Suppressor macrophage treated with lipopolysaccharide for 1 hour (primary cell): ENCODE measurements at regions not wholly inside any gene's neighbourhood (a gene's known extent, or its start where the extent isn't known, plus 50 kb on each side); places are given as distances from the start of the nearest gene placed in this dataset.
"Not testable (repeated sequence)": the region's sequence is repeated elsewhere in the genome, so short reads cannot be mapped to it uniquely, and the experiment has no call there.

Experiments used
- DNase-seq, 3 donors: peaks; one replicate each; pipeline ENCODE4 v3.0.0-alpha.2; 2020 to 2022

DNA sequence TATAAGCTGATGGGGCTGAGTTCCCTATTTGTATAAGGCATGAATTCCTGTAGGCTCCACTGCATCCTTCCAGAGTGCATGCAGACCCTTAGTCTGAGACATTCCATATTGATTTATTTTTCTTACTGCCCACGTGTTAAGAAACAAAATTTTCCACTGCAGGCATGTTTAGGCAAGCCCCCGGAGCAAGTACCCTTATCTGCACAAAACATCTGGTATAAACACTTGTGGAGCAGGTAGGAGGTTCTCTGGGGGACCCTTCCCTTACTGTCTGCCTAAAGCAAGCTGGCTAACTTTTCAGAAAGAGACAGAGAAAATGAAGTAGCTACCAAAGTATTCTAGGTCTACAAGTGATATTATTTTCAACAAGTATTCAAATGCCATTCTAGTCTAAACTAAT, 571.0 kb upstream of the TPTE start:
- not testable (repeated sequence) for DNase-seq

DNA sequence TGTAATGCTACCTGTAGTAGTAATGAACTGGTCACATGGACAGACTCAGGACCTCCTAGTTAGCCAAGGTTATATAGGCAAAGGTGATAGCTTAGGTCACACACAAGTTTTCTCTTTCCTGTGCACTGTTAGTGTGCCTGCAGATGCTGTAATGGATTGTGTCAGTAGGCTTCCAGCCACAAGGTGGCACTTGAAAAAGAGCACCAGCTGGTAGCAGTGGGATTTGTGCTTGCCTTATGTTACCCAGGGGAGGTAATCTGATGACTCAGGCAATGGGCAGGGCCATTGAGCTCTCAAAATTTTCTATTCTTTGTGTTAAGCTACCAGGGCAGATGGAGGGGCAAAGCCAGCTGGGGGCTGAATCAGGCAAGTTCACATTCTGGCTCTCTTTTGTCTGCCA, 562.6 kb upstream of the TPTE start:
- DNase-seq, result not testable (repeated sequence)

DNA sequence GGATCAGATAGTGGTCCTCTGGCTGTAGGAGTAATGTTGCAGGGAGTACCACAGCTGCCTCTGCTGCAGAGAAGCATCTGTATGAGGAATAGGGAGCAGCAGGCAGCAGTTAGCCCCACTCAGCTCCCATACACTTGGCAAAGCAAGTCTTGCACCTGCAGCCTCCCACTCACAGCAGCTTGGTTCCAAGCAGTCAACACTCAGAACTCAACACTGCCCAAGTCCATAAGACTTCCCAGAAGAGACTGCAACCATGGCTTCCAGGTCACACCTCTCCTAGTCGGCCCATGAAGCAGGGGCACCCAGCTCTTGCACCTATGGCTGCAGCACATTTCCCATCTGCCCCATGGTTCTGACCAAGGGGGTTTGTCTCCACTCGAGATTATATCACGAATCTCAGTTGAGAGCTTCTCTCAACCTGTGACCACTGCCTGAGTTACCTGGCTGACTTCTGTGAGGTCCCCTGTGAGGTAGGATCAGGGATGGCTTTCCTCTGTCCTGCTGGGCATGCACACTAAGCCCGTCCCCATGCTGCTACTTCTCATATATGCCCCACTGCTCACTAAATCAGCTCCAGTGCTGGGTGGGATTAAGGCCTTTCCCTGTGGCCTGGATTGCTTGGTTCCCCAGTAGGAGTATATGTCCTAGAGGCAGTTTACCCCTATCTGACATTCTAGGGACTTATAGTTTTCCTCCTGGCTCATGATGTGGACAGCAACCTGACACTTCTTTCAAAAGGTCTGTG, 562.0 kb upstream of the TPTE start:
- not testable (repeated sequence) for DNase-seq

DNA sequence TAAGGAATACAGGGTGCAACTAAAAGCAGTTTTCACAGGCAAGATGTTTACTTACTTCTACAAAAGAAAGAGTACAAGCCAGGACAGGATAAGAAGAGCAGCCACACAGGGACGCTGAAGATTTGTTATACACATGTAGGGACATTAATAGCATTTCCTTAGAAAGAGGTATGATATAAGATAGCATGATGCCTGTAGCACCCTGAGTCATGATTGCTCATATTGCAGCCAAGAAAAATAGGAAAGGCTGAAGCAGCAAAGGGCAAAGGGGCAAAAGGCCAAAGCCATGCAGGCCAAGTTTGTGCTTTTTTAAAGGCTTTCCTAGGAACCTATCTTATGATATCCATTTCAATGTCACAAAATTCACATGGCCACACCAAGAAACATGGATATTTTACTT, 552.0 kb upstream of the TPTE start:
- not testable (repeated sequence) for DNase-seq

DNA sequence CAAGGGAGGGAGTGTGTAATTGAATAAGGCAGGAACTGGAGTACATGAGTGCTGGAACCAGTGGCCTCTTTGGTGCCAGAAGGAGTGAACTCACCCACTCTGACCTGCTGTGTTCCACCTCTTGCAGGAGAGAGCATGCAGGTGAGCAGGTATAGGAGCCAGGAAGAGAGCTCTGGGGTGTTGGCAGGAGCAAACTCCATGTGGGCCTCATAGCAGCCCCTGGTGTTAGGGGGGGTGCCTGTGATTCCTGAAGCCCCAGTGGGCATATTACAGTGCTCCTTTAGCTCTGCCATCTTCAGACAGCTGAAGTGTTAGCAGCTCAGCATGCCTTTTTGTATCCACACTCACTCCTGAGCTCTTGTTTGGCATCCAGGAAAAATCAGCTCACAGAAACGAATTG, 549.4 kb upstream of the TPTE start:
- not testable (repeated sequence) for DNase-seq

DNA sequence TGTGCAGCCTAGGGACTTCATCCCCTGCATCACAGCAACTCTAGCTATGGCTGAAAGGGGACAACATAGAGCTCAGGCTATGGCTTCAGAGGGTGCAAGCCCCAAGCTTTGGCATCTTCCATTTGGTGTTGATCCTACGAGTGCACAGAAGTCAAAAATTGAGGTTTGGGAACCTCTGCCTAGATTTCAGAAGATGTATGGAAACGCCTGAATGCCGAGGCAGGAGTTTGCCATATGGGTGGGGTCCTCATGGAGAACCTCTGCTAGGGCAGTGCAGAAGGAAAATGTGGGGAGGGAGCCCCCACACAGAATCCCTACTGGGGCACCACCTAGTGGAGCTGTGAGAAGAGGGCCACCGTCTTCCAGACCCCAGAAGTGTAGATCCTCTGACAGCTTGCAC, 543.0 kb upstream of the TPTE start:
- not testable (repeated sequence) for DNase-seq

DNA sequence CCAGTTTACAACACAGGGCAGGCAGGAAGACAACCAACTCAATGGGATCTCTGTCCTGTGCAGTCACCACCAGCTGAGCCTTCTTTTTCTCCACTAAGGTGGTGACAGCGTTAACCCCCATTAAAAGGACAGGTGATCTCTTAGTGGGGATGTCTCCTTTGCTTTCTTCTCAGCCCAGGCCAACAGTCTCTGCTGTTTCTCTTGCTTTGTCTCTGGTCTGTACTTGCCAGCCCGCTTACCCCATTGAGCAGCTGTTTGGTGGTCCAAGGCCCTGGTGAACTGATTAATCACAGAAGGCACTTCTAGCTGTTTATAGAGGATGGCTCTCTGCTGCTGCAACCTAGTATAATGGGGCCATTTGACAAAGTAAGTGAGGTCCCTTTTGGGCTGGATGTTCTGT, 523.9 kb upstream of the TPTE start:
- not testable (repeated sequence) for DNase-seq

DNA sequence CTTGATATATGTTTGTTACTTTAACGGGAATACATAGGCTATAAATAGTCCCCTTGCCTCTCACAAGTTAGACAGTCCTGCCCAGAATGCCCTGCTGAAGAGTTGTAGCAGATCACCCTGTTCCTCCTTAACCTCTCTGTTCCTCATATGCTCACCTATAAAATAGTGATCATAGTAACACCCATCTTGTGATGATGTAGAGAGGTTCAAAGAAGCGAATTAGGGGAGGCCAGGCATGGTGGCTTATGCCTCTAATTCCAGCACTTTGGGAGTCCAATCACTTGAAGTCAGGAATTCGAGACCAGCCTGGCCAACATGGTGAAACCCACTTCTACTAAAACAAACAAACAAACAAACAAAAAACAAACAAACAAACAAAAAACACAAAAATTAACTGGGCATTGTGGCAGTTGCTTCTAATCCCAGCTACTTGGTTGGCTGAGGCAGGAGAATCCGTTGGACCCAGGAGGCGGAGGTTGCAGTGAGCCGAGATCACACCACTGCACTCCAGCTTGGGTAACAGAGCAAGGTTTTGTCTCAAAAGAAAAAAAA, 518.5 kb upstream of the TPTE start:
- DNase-seq, result not testable (repeated sequence)

DNA sequence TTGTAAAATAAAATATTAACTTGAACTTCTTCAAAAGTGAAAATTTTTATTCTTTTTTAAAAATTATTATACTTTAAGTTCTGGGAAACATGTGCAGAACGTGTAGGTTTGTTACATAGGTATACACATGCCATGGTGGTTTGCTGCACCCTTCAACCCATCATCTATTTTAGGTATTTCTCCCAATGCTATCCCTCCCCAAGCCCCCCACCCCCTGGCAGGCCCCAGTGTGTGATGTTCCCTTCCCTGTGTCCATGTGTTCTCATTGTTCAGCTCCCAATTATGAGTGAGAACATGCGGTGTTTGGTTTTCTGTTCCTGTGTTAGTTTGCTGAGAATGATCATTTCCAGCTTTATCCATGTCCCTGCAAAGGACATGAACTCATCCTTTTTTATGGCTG, 515.6 kb upstream of the TPTE start:
- not testable (repeated sequence) for DNase-seq

DNA sequence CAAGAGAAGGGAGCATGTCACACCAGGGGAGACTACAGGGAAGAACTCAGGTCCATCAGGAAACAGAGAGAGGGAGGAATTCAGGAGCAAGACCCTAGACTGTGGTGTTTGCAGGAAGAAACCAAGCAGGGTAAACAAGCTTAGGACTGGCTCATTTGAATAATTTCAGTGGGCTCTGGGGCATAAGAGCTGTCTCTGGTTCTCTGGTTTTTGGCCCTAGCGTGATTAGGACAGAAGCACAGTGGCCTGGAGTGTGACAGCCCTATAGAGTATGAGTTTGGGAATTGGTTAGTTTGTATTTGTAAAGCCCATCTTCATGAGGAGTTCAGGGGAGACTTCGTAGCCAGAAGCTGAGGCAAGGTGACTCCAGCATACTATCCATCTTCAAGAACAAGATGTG, 504.4 kb upstream of the TPTE start:
- DNase-seq, result not testable (repeated sequence)

DNA sequence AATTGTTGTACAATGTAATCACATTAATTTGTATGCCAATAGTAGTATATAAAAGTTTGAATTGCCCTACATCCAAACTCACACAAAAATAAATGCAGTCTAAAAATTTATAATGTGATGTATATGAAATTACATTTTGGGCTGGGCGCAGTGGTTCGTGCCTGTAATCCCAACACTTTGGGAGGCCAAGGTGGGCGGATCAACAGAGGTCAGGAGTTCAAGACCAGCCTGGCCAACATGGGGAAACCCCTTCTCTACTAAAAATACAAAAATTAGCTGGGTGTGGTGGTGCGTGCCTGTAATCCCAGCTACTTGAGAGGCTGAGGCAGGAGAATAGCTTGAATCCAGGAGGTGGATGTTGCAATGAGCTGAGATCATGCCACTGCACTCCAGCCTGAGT, 503.6 kb upstream of the TPTE start:
- not testable (repeated sequence) for DNase-seq

DNA sequence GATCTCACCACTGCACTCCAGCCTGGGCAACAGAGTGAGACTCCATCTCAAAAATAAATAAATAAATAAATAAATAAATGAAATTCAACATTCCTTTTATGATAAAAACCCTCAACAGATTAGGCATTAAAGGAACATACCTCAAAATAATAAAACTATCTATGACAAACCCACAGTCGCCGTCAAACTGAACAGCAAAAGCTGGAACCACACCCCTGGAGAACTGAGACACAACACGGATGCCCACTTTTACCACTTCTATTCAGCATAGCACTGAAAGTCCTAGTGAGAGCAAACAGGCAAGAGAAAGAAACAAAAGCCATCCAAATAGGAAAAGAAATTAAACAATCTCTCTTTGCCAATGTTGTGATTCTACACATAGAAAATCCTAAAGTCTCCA, 499.9 kb upstream of the TPTE start:
- not testable (repeated sequence) for DNase-seq

DNA sequence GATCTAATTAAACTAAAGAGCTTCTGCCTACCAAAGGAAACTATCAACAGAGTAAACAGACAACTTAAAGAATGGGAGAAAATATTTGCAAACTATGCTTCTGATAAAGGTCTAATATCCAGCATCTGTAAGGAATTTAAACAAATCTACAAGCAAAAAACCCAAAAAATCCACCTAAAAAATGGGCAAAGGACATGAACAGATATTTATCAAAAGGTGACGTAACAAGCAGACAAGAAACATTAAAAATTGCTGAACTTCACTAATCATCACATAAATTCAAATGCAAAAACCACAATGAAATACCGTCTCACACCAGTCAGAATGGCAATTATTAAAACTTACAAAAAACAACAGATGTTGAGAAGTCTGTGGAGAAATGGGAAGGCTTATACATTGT, 498.6 kb upstream of the TPTE start:
- DNase-seq, result not testable (repeated sequence)
